HepG2 (cell line): ENCODE measurements at regions not wholly inside any gene's neighbourhood (a gene's known extent, or its start where the extent isn't known, plus 50 kb on each side); places are given as distances from the start of the nearest gene placed in this dataset.

Experiments
- ATAC-seq: fragments of 200-7000 bp; cut with Tn5 transposase; 3 replicates; pipeline ENCODE4 v1.9.1; 2020; ENCODE audit warnings: mild to moderate bottlenecking, moderate library complexity
- BruUV-seq: library from RNA; stranded (reverse); fragments of 400-500 nt; replicated peaks from 2 replicates; lab custom pipeline; 2021; lab: Mats Ljungman, UMichigan
- CTCF ChIA-PET: fragments of 300-600 bp; formaldehyde crosslinking; extraction: SDS; loops from one replicate; lab custom pipeline; 2021; ENCODE audit warnings: low total read pairs, inconsistent platforms, low intra/inter-chr PET ratio; lab: Yijun Ruan, JAX
- POLR2A ChIA-PET: fragments of 350-600 bp; sonication (Branson Sonifier 250); formaldehyde crosslinking; loops from one replicate; lab custom pipeline; 2020; ENCODE audit warnings: antibody characterized with exemption, inconsistent platforms; lab: Yijun Ruan, JAX
- DNase-seq: peaks from one replicate; pipeline ENCODE4 v3.0.0-alpha.2; 2015; ENCODE audit warnings: low spot score
- FAIRE-seq: peaks from 3 replicates; lab custom pipeline; 2011; peaks lifted over from hg19 to GRCh38; lab: Jason Lieb, UNC
- H2AFZ ChIP-seq: one replicate; pipeline ENCODE4 v1.6.1; 2011; ENCODE audit warnings: low read length, inconsistent platforms
- H3K27ac ChIP-seq: fragments of 300-600 bp; 3 replicates; pipeline ENCODE4 v1.8.0; 2011; ENCODE audit warnings: mixed run types, mild to moderate bottlenecking, mixed read lengths, low read length, inconsistent platforms; ENCODE audit not compliant: insufficient read depth; ENCODE audit errors: extremely low read length
- H3K27me3 ChIP-seq, 2 experiments: fragments of 200-600 bp in 1 of 2; 2 replicates in 1 of 2; 3 replicates in 1 of 2; pipeline versions ENCODE4 v1.6.0 to v1.8.0; 2011; ENCODE audit warnings: low read length in 2 of 2, mild to moderate bottlenecking in 2 of 2, moderate library complexity in 2 of 2, inconsistent platforms in 1 of 2; ENCODE audit not compliant: insufficient read depth in 2 of 2, control insufficient read depth in 1 of 2
- H3K36me3 ChIP-seq, 2 experiments: fragments of 200-600 bp in 1 of 2; replicated peaks in 1 of 2; 2 replicates in 1 of 2; 3 replicates in 1 of 2; pipeline versions ENCODE4 v1.5.1 to v1.8.0; 2011; ENCODE audit warnings: low read length in 2 of 2, inconsistent platforms in 1 of 2; ENCODE audit not compliant: insufficient read depth in 2 of 2, control insufficient read depth in 1 of 2
- H3K4me1 ChIP-seq: 2 replicates; pipeline ENCODE4 v1.5.1; 2012; ENCODE audit warnings: low read length, inconsistent platforms; ENCODE audit not compliant: insufficient read depth
- H3K4me2 ChIP-seq: 2 replicates; pipeline ENCODE4 v1.6.0; 2011; ENCODE audit warnings: low read depth, low read length, inconsistent platforms
- H3K4me3 ChIP-seq, 3 experiments: fragments of 200-600 bp in 1 of 3; sonication (generic), shearing (Covaris generic) in 1 of 3; replicated peaks in 1 of 3; 2 replicates each; pipeline ENCODE4 v1.5.1; 2011 to 2016; ENCODE audit warnings: low read length in 3 of 3, inconsistent platforms in 2 of 3, low read depth in 2 of 3, mild to moderate bottlenecking in 2 of 3, control low read depth in 1 of 3, mixed read lengths in 1 of 3; ENCODE audit not compliant: insufficient read depth in 1 of 3
- H3K79me2 ChIP-seq: one replicate; pipeline ENCODE4 v1.6.1; 2011; ENCODE audit warnings: low read length, inconsistent platforms; ENCODE audit not compliant: insufficient read depth
- H3K9ac ChIP-seq: 2 replicates; pipeline ENCODE4 v1.6.0; 2011; ENCODE audit warnings: mild to moderate bottlenecking, low read depth, low read length, inconsistent platforms; ENCODE audit not compliant: insufficient read depth
- H3K9me3 ChIP-seq: 2 replicates; pipeline ENCODE4 v1.5.1; 2012; ENCODE audit warnings: mild to moderate bottlenecking, low read length
- H4K20me1 ChIP-seq: 2 replicates; pipeline ENCODE4 v1.6.0; 2011; ENCODE audit warnings: inconsistent platforms, mild to moderate bottlenecking, low read length, moderate library complexity; ENCODE audit not compliant: insufficient read depth
- ADNP ChIP-seq: sonication (generic); formaldehyde crosslinking; IDR thresholded peaks from 2 replicates; pipeline ENCODE4 v1.4.0; 2020; ENCODE audit warnings: missing genetic modification reagents
- ATF1 ChIP-seq: IDR thresholded peaks from 2 replicates; pipeline ENCODE4 v1.6.1; 2016; ENCODE audit warnings: mild to moderate bottlenecking, control low read depth
- BCL3 ChIP-seq: sonication (generic); formaldehyde crosslinking; IDR thresholded peaks from 2 replicates; pipeline ENCODE4 v1.5.1; 2020; ENCODE audit warnings: mild to moderate bottlenecking, missing genetic modification reagents, moderate library complexity
- MYNN ChIP-seq: sonication (generic); formaldehyde crosslinking; IDR thresholded peaks from 2 replicates; pipeline ENCODE4 v1.4.0; 2020; ENCODE audit warnings: mild to moderate bottlenecking, low read depth, missing genetic modification reagents
- NFKBIZ ChIP-seq: IDR thresholded peaks from 2 replicates; pipeline ENCODE4 v1.6.1; 2018; ENCODE audit warnings: missing genetic modification reagents, missing compliant biosample characterization
- PHB2 ChIP-seq: fragments of 450-650 bp; IDR thresholded peaks from 2 replicates; pipeline ENCODE4 v1.6.1; 2018; ENCODE audit not compliant: partially characterized antibody
- SMAD1 ChIP-seq: sonication (generic); formaldehyde crosslinking; IDR thresholded peaks from 2 replicates; pipeline ENCODE4 v1.4.0; 2020; ENCODE audit warnings: missing genetic modification reagents, low read depth, mild to moderate bottlenecking, borderline replicate concordance
- THRA ChIP-seq: sonication (generic); formaldehyde crosslinking; IDR thresholded peaks from 2 replicates; pipeline ENCODE4 v1.4.0; 2020; ENCODE audit warnings: missing genetic modification reagents, borderline replicate concordance
- ZFP82 ChIP-seq: sonication (generic); formaldehyde crosslinking; IDR thresholded peaks from 2 replicates; pipeline ENCODE4 v1.5.1; 2020; ENCODE audit warnings: mild to moderate bottlenecking, missing genetic modification reagents, borderline replicate concordance
- ZNF142 ChIP-seq: sonication (generic); formaldehyde crosslinking; IDR thresholded peaks from 2 replicates; pipeline ENCODE4 v1.4.0; 2020; ENCODE audit warnings: missing genetic modification reagents
- ZNF260 ChIP-seq: sonication (generic); formaldehyde crosslinking; IDR thresholded peaks from 2 replicates; pipeline ENCODE4 v1.4.0; 2020; ENCODE audit warnings: missing genetic modification reagents, low read depth, mild to moderate bottlenecking, borderline replicate concordance
- ZNF556 ChIP-seq: sonication (generic); formaldehyde crosslinking; IDR thresholded peaks from 2 replicates; pipeline ENCODE4 v1.4.0; 2020; ENCODE audit warnings: mild to moderate bottlenecking, missing genetic modification reagents, borderline replicate concordance
- WGBS: methylation state at CpG from one replicate; pipeline ENCODE4 v1.1.6; 2017; ENCODE audit warnings: low lambda C conversion rate; 5-methylcytosine and 5-hydroxymethylcytosine counted together
- in situ Hi-C: cut with HindIII; loops from 2 replicates; pipeline ENCODE4 v1.10.0; 2017; ENCODE audit warnings: low pct_unique_long_range_greater_than_20kb; ENCODE audit not compliant: extremely low pct_ligation_motif_present
- intact Hi-C: fragments of 100-400 bp; cut with micrococcal nuclease; formaldehyde crosslinking; loops from one replicate; pipeline ENCODE4 v1.10.0; 2022; ENCODE audit not compliant: unreplicated experiment

- TF ChIP-seq ZNF142 (no peak), SMAD1 (no peak), ADNP (CRISPR knock-in tag) (no peak), ATF1 (no peak)
- TF ChIP-seq, all 625 proteins: peak for 0
Observed at GRCh38 chr11:86148345-86148747, 79.5 kb upstream of the PICALM start (continued).

GRCh38 chr11:86147004-86147403, 78.1 kb upstream of the PICALM start:
- no peak overlapping the region for H3K4me2 ChIP-seq
- ATAC-seq, result no peak
- no peak overlapping the region for H3K9ac ChIP-seq
- ChIA-PET CTCF (no interaction called here), POLR2A (no interaction called here)
- FAIRE-seq, result no peak
- no peak for DNase-seq
- no peaks in the 10 kb centered on the region for H3K79me2 ChIP-seq
- no TSS peak for BruUV-seq
- no peak overlapping the region for H3K27ac ChIP-seq
- no peaks in the 10 kb centered on the region for H3K27me3 ChIP-seq
- H3K36me3 ChIP-seq, result no peaks in the 10 kb centered on the region
- peaks cover 37% of the 10 kb centered on the region for H3K4me1 ChIP-seq
- H3K4me3 ChIP-seq, result no peak overlapping the region
- in situ Hi-C loops, result no loop called here
- 91% methylated on average over 3 of the region's 3 CpGs for WGBS
- TF ChIP-seq PHB2 (no peak), BCL3 (CRISPR knock-in tag) (no peak), ZNF260 (CRISPR knock-in tag) (no peak), THRA (CRISPR knock-in tag) (no peak), NFKBIZ (no peak), ZNF556 (CRISPR knock-in tag) (no peak), ZFP82 (CRISPR knock-in tag) (no peak), MYNN (no peak)
- intact Hi-C loops, result no loop called here
- no peaks in the 10 kb centered on the region for H3K9me3 ChIP-seq
- no peak overlapping the region for H2AFZ ChIP-seq
- no peaks in the 10 kb centered on the region for H4K20me1 ChIP-seq
